H1 (cell line): ENCODE measurements at regions not wholly inside any gene's neighbourhood (a gene's known extent, or its start where the extent isn't known, plus 50 kb on each side); places are given as distances from the start of the nearest gene placed in this dataset.

Source experiments
- CBX8 ChIP-seq: fragments of 300-800, 300-1000 bp; sonication (generic); IDR thresholded peaks from 2 replicates; pipeline ENCODE4 v1.7.1; 2016; ENCODE audit warnings: low read depth, low read length, borderline replicate concordance
- CHD7 ChIP-seq: fragments of 300-600 bp; sonication (generic); IDR thresholded peaks from 2 replicates; pipeline ENCODE4 v1.7.1; 2012; ENCODE audit warnings: low read length, moderate library complexity, mild to moderate bottlenecking, inconsistent platforms; ENCODE audit not compliant: insufficient replicate concordance

GRCh38 chr22:47552541-47553205, 790.2 kb downstream of the TBC1D22A start (continued):
- TF ChIP-seq CHD7 = no peak
- TF ChIP-seq CBX8 = no peak
